HG02981 (cell line): ENCODE measurements at regions not wholly inside any gene's neighbourhood (a gene's known extent, or its start where the extent isn't known, plus 50 kb on each side); places are given as distances from the start of the nearest gene placed in this dataset.

Experiments used
- ATAC-seq: cut with Tn5 transposase; IDR thresholded peaks from one replicate; pipeline ENCODE4 v1.9.1; 2021; ENCODE audit warnings: mild to moderate bottlenecking, moderate library complexity; ENCODE audit not compliant: unreplicated experiment

- no peak for ATAC-seq
Observed at GRCh38 chr4:4641661-4642495, 100.0 kb upstream of the STX18 start.

GRCh38 chr4:4641254-4641653 is 99.4 kb upstream of the STX18 start:
- no peak for ATAC-seq

- ATAC-seq = no peak
Observed at GRCh38 chr4:4640692-4641091, 98.8 kb upstream of the STX18 start.

GRCh38 chr4:4639370-4639769 is 97.5 kb upstream of the STX18 start:
- no peak for ATAC-seq

GRCh38 chr4:4637710-4638109 is 95.9 kb upstream of the STX18 start:
- no peak for ATAC-seq

GRCh38 chr4:4633431-4633830 is 91.6 kb upstream of the STX18 start:
- ATAC-seq = no peak

- peak; percentile 95 for ATAC-seq
Observed at GRCh38 chr4:4631150-4631549, 89.3 kb upstream of the STX18 start.

GRCh38 chr4:4627906-4628305 is 86.1 kb upstream of the STX18 start:
- no peak for ATAC-seq

GRCh38 chr4:4627111-4627510 is 85.3 kb upstream of the STX18 start:
- no peak for ATAC-seq

GRCh38 chr4:4625488-4625887 is 83.6 kb upstream of the STX18 start:
- ATAC-seq = no peak

GRCh38 chr4:4624276-4624897 is 82.5 kb upstream of the STX18 start:
- no peak for ATAC-seq

- ATAC-seq = no peak
Observed at GRCh38 chr4:4619821-4620220, 78.0 kb upstream of the STX18 start.

GRCh38 chr4:4618847-4619246 is 77.0 kb upstream of the STX18 start:
- no peak for ATAC-seq

- no peak for ATAC-seq
Observed at GRCh38 chr4:4614925-4615678, 73.3 kb upstream of the STX18 start.

- ATAC-seq = no peak
Observed at GRCh38 chr4:4613641-4614286, 71.9 kb upstream of the STX18 start.

- ATAC-seq = no peak
Observed at GRCh38 chr4:4613126-4613465, 71.2 kb upstream of the STX18 start.

- ATAC-seq = no peak
Observed at GRCh38 chr4:4610672-4611071, 68.8 kb upstream of the STX18 start.

- ATAC-seq = no peak
Observed at GRCh38 chr4:4609622-4610334, 67.9 kb upstream of the STX18 start.

GRCh38 chr4:4608214-4608537 is 66.3 kb upstream of the STX18 start:
- ATAC-seq = no peak

- ATAC-seq = no peak
Observed at GRCh38 chr4:4607336-4608213, 65.7 kb upstream of the STX18 start.
